GM04503 (cell line): ENCODE measurements at regions not wholly inside any gene's neighbourhood (a gene's known extent, or its start where the extent isn't known, plus 50 kb on each side); places are given as distances from the start of the nearest gene placed in this dataset.
"Not testable (repeated sequence)": the region's sequence is repeated elsewhere in the genome, so short reads cannot be mapped to it uniquely, and the experiment has no call there.

Experiments
- DNase-seq: peaks from one replicate; pipeline ENCODE4 v3.0.0-alpha.2; 2012; ENCODE audit warnings: low read depth

GRCh38 chr6:88454658-88455057 lies 288.5 kb upstream of the CNR1 start:
- no peak for DNase-seq

DNA sequence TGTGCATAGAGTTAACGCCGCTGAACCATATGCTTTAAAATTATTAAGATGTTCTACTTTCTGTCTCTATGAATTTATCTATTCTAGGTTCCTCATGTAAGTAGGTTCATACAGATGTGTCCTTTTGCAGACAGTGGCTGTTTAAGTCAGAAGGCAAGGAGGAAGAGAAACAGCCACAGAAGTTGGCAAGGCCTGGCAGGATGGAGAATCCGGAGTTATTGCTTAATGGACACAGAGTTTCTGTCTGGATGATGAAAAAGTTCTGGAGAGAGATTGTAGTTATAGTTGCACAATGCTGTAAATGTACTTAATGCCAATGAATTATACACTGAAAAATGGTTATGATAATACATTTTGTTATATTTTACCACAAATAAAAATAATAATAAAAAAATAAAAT lies 283.6 kb upstream of the CNR1 start:
- no peak for DNase-seq

DNA sequence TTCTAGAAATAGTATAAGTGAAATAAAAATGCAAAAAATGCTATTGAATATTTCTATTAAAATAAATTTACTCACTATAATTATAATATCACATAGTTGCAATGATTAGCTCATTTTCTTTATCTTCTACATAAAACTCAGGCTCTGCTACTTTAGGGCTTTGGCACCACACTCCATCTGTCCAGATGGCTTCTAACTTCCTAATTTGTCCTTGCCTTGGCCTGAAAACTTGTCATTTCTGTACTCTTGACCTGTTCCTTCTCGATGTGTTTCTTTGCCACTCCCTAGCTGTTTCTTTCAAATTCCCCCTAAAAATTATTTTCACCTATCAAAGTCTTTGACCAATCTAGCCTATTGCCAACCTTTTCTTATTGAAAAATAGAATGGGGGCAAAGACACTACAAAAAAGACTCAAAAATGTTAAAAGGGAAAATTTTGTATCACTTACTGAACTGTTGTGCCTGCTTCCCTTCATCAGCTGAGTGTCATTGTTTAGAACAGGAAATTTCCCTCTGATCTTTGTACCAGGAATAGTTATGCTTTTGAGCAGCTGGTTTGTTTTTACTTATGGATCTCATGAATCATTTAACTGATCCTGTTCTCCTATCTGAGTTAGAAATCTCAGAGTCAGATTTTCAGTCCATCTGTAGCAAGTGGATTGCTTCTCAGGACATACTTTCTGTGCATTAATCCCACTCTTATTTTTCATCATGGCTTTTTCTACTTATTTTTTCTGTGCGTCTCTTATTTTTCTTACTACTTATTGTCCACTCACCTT lies 279.2 kb upstream of the CNR1 start:
- no peak for DNase-seq

GRCh38 chr6:88443554-88443953 lies 277.4 kb upstream of the CNR1 start:
- DNase-seq: no peak

DNA sequence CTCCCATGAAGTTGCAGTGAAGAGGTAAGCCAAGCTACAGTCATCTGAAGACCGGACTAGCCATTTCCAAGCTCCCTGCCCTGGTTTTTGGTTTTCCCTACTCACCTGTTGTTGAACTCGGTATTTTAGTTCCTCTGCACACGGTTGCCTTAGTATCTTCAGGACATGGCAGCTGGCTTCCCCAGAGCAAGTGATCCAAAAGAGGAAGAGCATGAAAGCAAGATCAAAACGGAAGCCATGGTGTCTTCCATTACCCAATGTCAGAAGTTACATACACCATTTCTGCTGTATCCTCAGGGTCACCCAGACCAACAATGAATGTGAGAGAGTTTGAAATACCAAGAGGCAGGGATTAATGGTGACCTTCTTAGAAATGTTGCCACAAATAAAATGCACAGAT lies 276.6 kb upstream of the CNR1 start:
- DNase-seq: no peak

- DNase-seq: no peak
Measured at GRCh38 chr6:88441346-88441745, 275.2 kb upstream of the CNR1 start.

GRCh38 chr6:88428068-88428467 lies 261.9 kb upstream of the CNR1 start:
- no peak for DNase-seq

- DNase-seq: no peak
Measured at GRCh38 chr6:88426005-88426404, 259.9 kb upstream of the CNR1 start.

- DNase-seq: no peak
Measured at GRCh38 chr6:88422831-88423230, 256.7 kb upstream of the CNR1 start.

DNA sequence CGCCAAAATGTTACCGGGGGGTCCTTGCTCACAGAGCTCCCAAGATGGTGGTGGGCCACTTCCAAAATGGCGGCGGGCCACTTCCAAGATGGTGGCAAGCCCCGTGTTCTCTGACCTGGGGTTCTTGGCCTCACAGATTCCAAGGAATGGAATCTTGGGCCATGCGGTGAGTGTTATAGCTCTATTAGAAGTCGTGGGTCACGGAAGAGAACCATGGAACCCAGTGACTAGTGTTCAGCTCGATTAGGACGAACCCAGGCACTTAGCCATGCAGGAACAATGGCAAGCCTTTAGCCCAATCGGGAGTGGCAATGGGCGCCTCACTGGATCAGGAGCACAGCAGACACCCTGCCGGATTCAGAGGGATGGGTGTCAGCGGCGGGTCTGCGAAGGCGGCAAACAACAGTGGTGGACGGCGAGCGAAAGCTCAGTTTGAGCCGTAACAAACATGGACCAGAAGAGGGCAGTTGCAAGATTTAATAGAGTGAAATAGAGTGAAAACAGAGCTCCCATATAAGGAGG lies 254.9 kb upstream of the CNR1 start:
- DNase-seq: not testable (repeated sequence)

DNA sequence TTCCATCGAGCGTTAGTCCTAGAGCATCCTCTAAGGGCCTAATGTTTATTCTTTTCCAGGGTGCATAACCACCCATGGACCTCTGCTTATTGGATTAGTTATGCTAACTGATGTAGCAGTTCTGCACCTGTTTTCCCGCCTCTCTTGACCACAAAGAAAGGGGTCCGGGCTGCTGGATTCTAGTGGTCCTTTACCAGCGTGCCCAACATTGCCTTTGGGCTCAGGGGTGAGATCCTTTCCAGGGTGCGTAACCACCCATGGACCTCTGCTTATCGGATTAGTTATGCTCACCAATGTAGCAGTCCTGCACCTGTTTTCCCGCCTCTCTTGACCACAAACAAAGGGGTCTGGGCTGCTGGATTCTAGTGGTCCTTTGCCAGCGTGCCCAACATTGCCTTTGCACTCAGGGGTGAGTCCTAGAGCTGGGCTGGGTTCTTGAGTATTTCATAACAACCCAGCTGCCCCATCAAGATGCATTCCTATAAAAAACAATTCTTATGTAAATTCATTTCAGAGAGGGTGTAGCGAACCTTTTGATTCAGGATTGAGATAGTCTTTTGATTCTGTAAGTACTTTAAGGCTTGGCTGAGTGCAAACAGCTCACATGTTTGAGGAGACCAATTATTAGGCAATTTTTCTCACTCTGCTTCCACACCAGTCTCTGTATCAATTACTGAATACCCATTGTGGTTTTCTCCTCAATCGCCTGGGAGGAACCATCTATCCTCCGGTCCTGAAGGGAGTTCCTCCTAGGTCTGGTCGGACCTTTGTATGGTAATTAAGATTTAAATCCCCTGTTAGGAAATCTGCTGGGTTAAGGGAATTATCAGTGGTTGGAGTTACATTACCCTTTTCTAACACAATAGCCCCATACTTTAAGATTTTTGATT lies 253.0 kb upstream of the CNR1 start:
- not testable (repeated sequence) for DNase-seq

- DNase-seq: not testable (repeated sequence)
Measured at GRCh38 chr6:88417361-88417760, 251.2 kb upstream of the CNR1 start.

DNA sequence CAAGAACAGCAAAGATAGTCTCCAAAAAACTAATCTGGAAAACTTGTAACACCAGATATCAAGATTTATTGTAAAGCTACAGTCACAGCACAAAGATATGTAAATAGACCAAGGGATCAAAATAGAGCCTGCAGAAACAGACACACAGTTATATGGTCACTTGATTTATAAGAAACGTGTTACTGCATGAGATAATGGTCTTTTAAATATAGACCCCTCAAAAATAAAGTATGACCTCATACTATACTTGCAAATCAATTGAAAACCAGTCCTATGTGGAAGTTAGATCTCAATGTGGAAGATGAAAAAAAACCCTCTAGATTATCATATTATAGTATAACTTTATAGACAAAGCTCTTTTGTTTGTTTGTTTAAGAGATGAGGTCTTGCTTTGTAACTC lies 247.3 kb upstream of the CNR1 start:
- DNase-seq: no peak

DNA sequence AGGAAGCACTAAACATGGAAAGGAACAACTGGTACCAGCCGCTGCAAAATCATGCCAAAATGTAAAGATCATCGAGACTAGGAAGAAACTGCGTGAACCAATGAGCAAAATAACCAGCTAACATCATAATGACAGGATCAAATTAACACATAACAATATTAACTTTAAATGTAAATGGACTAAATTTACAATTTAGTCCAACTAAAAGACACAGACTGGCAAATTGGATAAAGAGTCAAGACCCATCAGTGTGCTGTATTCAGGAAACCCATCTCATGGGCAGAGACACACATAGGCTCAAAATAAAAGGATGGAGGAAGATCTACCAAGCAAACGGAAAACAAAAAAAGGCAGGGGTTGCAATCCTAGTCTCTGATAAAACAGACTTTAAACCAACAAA lies 242.2 kb upstream of the CNR1 start:
- DNase-seq: not testable (repeated sequence)

GRCh38 chr6:88406674-88407073 lies 240.5 kb upstream of the CNR1 start:
- not testable (repeated sequence) for DNase-seq

DNA sequence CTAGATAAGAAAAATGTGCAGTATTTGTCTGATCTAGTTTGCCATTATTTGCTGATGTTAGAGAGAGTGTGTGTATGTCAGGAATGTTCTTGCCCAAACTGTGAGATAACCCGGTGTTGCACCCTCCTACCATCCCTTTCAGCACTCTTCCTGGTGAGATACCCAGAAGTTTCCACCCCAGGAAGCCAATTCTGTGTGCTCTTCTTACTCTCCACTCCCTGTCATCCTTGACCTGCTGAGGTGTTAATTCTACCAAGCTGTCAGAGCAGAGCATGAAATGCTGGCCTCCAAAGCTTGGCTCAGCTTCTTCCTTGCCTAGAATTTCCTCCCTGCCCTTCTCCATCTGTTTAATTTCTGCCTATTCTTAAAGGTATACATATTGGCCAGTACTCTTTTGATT lies 237.3 kb upstream of the CNR1 start:
- DNase-seq: no peak

- DNase-seq: no peak
Measured at GRCh38 chr6:88402909-88403308, 236.8 kb upstream of the CNR1 start.

DNA sequence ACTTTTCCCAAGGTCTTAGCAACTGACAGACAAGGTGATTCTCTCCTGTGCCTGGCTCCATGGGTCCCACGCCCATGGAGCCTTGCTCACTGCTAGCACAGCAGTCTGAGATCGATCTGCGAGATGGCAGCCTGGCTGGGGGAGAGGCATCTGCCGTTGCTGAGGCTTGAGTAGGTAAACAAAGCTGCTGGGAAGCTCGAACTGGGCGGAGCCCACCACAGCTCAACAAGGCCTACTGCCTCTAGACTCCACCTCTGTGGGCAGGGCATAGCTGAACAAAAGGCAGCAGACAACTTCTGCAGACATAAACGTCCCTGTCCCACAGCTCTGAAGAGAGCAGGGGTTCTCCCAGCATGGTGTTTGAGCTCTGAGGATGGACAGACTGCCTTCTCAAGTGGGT lies 224.9 kb upstream of the CNR1 start:
- not testable (repeated sequence) for DNase-seq

- DNase-seq: no peak
Measured at GRCh38 chr6:88388589-88388988, 222.4 kb upstream of the CNR1 start.

- no peak for DNase-seq
Measured at GRCh38 chr6:88386167-88386566, 220.0 kb upstream of the CNR1 start.

- DNase-seq: no peak
Measured at GRCh38 chr6:88383183-88383582, 217.0 kb upstream of the CNR1 start.

- no peak for DNase-seq
Measured at GRCh38 chr6:88381289-88381642, 215.1 kb upstream of the CNR1 start.

DNA sequence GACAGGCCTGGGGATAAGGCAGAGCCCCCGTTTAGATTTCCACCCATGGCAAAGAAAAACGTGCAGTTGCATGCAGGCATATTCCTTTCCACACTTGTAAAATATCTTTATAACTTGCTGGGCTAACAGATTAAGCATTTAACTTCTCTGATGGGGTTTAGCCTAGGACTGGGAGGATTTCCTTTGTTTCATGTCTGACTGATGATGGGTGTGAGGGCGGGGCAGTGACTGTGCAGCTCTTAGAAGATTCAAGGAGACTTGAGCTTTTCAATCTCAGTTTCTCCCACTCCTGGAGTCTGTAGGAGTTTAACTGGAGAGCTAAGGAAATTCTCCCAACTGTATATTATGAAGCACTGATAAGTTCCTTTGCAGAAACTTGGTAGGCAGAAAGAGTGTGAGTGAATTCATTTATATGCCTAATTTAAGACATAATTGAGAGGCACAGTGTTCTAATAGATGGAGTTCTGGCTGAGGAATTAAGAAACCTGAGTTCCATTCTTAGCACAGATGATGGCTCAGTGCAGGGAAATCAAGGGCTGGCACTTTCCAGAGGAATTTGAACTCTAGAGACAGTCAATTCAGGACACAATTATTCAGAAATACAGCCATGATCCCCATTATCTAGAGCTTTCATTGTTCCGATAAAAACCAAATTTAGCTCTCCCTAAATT lies 214.6 kb upstream of the CNR1 start:
- DNase-seq: no peak
